HFF-Myc (cell line): ENCODE measurements at regions not wholly inside any gene's neighbourhood (a gene's known extent, or its start where the extent isn't known, plus 50 kb on each side); places are given as distances from the start of the nearest gene placed in this dataset.

Source experiments
- DNase-seq: peaks from one replicate; pipeline ENCODE4 v3.0.0-alpha.2; 2011; ENCODE audit warnings: low read depth; ENCODE audit errors: extremely low read depth
- H3K4me3 ChIP-seq: replicated peaks from 2 replicates; pipeline ENCODE4 v1.5.1; 2011; ENCODE audit warnings: low read depth, mild to moderate bottlenecking, control low read depth, low read length
- CTCF ChIP-seq: IDR thresholded peaks from 2 replicates; pipeline ENCODE4 v1.5.1; 2012; ENCODE audit warnings: mild to moderate bottlenecking, low read depth, low read length, control low read depth; ENCODE audit errors: missing control alignments

DNA sequence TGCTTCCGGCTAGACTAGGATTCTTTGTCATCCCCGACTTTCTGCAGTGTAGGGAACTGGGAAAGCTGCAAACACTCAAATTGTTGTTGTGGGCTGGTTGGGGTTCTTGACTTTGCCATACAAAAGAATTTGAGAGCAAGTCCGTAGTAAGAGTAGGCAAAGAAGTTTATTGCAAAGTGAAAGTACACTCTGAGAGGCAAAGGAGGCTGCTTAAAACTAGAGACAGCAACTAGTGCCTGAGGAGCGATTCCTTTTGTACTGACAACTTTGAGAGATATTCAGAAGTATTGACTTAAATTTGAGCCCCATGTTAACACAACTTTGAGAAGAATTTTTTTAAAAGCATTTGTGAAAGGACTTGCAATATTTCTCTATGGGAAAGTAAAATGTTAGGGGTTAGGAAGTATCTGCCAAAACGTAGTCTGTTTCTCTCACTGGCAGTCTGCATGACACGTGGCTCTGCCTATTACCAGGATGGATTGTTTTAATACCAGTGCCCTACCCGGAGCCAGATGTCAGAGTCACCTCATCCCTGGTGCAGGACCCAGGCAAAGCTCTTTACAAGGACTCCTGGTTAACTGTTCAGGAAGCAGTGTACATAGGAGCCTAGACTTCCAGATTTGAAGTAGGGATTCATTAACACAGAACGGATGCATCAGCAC lies 85.0 kb upstream of the CLPB start:
- no peak overlapping the region for H3K4me3 ChIP-seq
- TF ChIP-seq CTCF = no peak
- peak; percentile 24 for DNase-seq

DNA sequence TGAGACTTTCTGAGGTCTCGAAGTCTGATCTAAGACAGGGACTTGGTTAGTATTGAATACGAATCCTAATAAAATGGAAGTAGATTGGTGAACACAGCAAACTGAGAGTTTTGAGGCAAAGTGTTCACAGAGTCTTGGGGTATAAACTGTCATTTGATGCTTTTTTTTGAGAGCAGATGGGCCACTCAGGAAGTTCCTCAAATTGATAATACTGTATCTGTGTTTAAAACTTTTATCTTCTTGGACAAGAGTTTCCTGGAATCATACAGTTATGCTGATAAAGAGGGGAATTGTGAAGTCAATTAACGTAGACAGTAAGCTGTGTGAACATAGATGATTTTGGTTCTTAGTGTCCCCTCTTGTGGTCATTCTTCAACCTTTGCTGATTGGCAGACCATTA lies 80.0 kb upstream of the CLPB start:
- DNase-seq = no peak
- H3K4me3 ChIP-seq = no peak overlapping the region

DNA sequence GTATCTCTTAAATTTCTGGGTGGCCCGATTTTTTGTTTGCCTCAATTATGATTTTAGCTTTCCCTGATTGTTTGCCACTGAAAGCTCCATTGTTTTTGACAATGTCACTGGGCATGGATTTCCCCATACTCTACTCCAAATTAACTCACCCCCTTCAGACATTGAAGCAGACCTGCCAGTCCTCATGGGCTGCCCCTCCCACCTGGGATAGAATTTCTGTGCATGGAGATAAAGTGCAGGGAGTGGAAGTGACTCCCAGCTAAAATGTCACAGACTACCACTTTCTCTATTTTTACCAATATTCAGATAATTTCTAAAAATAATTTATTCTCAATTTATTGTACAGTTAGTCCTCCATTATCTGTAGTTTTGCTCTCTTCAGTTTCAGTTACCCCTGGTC lies 79.1 kb upstream of the CLPB start:
- H3K4me3 ChIP-seq = no peak overlapping the region
- no peak for DNase-seq
- no peak for TF ChIP-seq CTCF

More for the DNA sequence above, 80.0 kb upstream of the CLPB start:
- no peak for TF ChIP-seq CTCF

DNA sequence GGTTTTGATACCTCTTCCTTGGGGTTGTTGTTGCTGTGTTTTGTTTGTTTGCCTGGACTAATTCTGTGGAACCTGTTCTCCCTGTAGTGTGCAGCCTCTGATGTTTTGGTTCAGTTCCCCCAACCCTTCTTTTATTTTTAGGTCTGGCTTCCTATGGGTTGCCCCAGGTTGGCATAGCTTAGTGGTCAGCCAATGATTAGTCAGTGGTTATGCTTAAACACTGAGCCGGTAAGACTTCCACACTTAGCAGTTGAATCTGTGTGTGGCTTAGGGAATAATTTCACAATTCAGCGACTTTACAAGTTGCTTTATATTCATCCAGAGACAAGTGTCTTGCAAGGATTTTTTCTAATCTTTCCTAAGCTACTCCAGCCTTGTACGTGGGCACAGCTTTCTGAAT lies 78.6 kb upstream of the CLPB start:
- no peak for TF ChIP-seq CTCF
- no peak overlapping the region for H3K4me3 ChIP-seq
- DNase-seq = no peak

GRCh38 chr11:72511393-72512047 lies 77.2 kb upstream of the CLPB start:
- no peak overlapping the region for H3K4me3 ChIP-seq

DNA sequence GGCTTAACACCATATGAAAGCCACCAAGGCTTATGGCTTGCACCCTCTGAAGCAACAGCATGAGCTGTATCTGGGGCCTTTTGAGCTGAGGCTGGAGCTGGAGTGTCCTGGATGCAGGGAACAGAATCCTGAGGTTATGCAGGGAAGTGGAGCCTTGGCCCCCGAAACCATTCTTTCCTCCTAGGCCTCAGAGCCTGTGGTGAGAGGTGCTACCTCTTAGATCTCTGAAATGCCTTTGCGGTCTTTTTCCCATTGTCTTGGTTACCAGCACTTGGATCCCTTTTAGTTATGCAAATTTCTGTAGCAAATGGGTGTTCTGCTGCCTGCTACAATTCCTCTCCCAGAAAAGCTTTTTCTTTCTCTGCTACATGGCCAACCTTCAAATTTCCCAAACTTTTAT lies 72.7 kb upstream of the CLPB start:
- no peak for TF ChIP-seq CTCF
- no peak overlapping the region for H3K4me3 ChIP-seq
- DNase-seq = no peak

More at GRCh38 chr11:72511393-72512047, 77.2 kb upstream of the CLPB start:
- no peak for DNase-seq
- no peak for TF ChIP-seq CTCF
